Duodenal mucosa (tissue), 2 donors: ENCODE measurements at regions not wholly inside any gene's neighbourhood (a gene's known extent, or its start where the extent isn't known, plus 50 kb on each side); places are given as distances from the start of the nearest gene placed in this dataset.

Experiments used
- H3K27ac ChIP-seq: one replicate; pipeline ENCODE4 v1.7.0; 2013; ENCODE audit warnings: low read depth, low read length
- H3K27me3 ChIP-seq, 2 donors: one replicate each; pipeline ENCODE4 v1.7.0; 2013; ENCODE audit warnings: low read length in 2 of 2, control low read depth in 1 of 2; ENCODE audit not compliant: insufficient read depth in 2 of 2, control insufficient read depth in 1 of 2
- H3K36me3 ChIP-seq, 2 donors: one replicate each; pipeline ENCODE4 v1.7.0; 2013; ENCODE audit warnings: low read length in 2 of 2, control low read depth in 1 of 2; ENCODE audit not compliant: insufficient read depth in 2 of 2, control insufficient read depth in 1 of 2
- H3K4me1 ChIP-seq, 2 donors: one replicate each; pipeline ENCODE4 v1.7.0; 2013; ENCODE audit warnings: low read length in 2 of 2, control low read depth in 1 of 2; ENCODE audit not compliant: insufficient read depth in 2 of 2, control insufficient read depth in 1 of 2
- H3K4me3 ChIP-seq, 2 donors: one replicate each; pipeline ENCODE4 v1.7.0; 2013; ENCODE audit warnings: low read length in 2 of 2, low read depth in 1 of 2
- H3K9ac ChIP-seq, 2 donors: one replicate each; pipeline ENCODE4 v1.7.0; 2013; ENCODE audit warnings: low read length in 2 of 2, low read depth in 1 of 2
- H3K9me3 ChIP-seq, 2 donors: one replicate each; pipeline ENCODE4 v1.7.0; 2013; ENCODE audit warnings: low read length in 2 of 2, control low read depth in 1 of 2; ENCODE audit not compliant: control insufficient read depth in 1 of 2

DNA sequence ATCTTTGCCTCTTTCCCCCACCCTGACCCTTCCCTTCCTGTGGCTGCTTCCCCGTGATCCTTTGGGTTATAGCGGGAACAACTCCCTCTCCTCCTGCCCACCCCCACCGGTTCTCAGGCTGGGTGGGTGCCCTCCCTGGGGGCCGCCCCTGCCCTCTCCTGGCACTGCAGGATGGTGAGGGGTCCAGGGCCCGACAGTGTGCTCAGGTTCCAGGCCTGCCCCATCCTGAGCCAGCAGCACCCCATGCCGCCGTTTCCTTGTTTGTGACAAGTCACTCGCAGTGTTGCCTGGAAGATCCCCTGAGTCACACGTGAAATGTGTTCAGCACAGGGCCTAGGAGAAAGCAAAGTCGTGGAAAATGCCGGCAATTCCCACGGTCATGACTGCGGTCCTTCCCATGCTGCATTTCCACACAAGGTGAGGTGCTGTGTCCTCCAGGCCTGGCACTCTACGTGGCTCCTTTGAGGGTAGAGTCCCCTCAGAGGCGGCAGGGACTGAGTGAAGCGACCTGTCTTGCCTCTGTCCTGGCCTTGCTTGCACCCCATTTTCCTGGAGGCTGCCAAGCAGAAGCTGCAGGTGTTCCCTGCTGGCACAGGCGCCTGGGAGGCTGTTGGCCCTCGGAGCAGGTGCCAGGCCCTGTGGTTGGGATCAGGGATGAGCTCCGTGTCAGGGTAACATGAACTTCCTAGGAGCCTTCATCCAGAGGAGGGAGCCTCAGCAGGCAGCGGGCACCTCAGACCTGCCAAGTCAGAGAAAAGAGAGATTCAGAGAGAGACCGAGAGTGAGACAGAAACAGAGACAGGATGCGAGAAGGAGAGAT is 80.5 kb upstream of the LINC01488 start:
- no peaks in the 10 kb centered on the region for H3K4me1 ChIP-seq
- no peaks in the 10 kb centered on the region for H3K9me3 ChIP-seq
- no peak overlapping the region for H3K27ac ChIP-seq

DNA sequence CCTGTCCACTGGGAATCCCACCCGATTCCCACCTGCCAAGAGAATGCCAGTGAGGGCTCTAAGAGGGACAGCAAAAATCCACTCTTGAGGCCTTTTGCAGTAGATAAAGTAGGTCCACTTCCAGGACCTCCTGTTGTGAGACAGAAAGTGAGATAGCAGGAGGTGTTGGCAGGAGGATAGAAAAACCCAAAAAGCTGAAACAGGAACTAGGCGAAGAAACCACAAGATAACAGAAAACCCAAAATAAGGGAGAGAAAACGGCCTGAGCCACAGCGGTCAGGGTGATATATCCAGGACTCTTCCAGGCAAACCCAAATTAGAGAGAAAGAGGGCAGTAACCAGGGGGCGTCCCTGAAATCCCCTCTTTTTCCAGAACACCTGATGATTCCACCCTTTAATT is 79.7 kb upstream of the LINC01488 start:
- no peak overlapping the region for H3K27ac ChIP-seq
- H3K4me3 ChIP-seq = no peak overlapping the region
- no peak overlapping the region for H3K9ac ChIP-seq
- no peaks in the 10 kb centered on the region for H3K27me3 ChIP-seq
- no peaks in the 10 kb centered on the region for H3K9me3 ChIP-seq
- H3K4me1 ChIP-seq = no peaks in the 10 kb centered on the region
- H3K36me3 ChIP-seq = no peaks in the 10 kb centered on the region

More for the DNA sequence above, 80.5 kb upstream of the LINC01488 start:
- Histone ChIP-seq H3K36me3 (no peaks in the 10 kb centered on the region), H3K27me3 (no peaks in the 10 kb centered on the region), H3K9ac (no peak overlapping the region), H3K4me3 (no peak overlapping the region)

- H3K4me3 ChIP-seq = no peak overlapping the region
- no peak overlapping the region for H3K27ac ChIP-seq
- no peaks in the 10 kb centered on the region for H3K9me3 ChIP-seq
- H3K9ac ChIP-seq = no peak overlapping the region
- no peaks in the 10 kb centered on the region for H3K4me1 ChIP-seq
- no peaks in the 10 kb centered on the region for H3K27me3 ChIP-seq
- H3K36me3 ChIP-seq = no peaks in the 10 kb centered on the region
These were observed 79.1 kb upstream of the LINC01488 start for GRCh38 chr11:69402251-69402887.

DNA sequence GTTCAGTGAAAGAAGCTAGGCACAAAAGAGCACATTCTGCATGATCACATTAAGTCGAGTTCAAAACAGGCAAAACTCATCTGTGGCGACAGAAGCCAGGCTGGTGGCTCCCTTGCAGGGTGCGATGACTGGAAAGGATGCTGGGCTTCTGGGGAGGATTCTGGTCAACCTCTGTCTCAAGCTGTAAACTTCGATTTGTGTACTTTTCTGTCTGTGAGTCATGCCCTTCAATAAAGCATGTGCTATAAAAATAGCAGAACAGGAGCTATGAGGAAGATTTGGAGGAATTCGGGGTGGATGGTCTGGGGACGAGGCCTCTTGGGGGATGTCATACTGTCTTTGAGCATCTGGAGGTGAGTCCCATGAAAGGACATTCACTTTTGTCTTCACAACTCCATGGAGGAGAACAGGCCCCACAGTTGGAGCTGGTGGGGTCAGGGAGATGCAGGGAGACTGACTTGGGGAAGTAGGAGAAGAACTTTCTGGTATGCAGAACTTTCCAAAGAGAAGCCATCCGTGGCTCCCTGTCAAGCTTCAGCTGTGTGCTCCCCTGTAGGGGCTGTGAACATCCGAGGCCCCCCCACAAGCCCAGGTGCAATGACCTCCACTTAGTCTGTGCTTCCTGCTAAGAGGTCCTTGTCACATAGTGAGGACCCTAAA is 77.8 kb upstream of the LINC01488 start:
- Histone ChIP-seq H3K4me3 (no peak overlapping the region), H3K27me3 (no peaks in the 10 kb centered on the region), H3K9ac (no peak overlapping the region), H3K27ac (no peak overlapping the region), H3K9me3 (no peaks in the 10 kb centered on the region), H3K36me3 (no peaks in the 10 kb centered on the region), H3K4me1 (no peaks in the 10 kb centered on the region)

- Histone ChIP-seq H3K27me3 (peaks cover 0 to 5% of the 10 kb centered on the region in 2 donors), H3K4me3 (no peak overlapping the region), H3K4me1 (no peaks in the 10 kb centered on the region), H3K36me3 (no peaks in the 10 kb centered on the region), H3K27ac (no peak overlapping the region), H3K9me3 (no peaks in the 10 kb centered on the region), H3K9ac (no peak overlapping the region)
These were observed 75.4 kb upstream of the LINC01488 start for GRCh38 chr11:69406060-69406459.

DNA sequence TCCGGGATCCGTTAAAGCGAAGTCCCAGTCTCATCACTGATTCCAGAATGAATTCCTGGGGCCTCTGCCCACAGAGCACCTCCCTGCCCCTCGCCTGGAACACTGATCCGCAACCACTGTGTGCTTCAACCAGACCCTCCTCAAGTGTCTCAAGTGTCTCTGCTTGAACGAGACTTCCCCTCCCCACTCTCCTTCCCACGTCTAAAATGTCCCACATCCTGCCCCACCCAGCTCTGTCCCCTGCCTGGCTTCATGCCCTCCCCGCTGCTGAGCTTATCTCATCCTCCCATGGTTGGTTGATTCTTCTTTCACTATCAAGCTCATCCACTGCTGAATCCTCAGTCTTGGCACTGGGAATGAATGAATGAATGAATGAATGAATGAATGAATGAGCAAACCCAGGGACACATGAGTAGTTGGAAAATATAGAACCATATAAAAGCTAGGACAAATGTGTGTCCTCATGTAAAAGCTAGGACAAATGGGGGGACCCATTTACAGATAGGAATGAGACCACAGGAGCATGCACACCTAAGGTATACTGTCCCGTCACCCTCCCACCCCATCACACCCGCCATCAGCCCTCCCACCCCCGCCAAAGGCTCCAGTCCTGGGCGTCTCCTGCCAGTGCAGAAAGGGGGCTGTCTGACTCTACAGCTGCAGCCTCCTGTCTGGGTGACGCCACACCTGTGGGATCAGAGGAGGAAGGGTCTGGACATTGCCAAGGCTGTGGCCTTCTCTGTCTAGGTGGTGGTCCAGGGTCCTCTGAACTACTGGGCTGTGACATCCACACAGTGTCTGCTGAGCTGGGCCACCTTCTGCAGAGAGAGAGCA is 71.4 kb upstream of the LINC01488 start:
- no peaks in the 10 kb centered on the region for H3K9me3 ChIP-seq
- H3K4me1 ChIP-seq = no peaks in the 10 kb centered on the region
- H3K4me3 ChIP-seq = no peak overlapping the region
- no peaks in the 10 kb centered on the region for H3K36me3 ChIP-seq
- no peak overlapping the region for H3K9ac ChIP-seq
- H3K27me3 ChIP-seq = peaks cover 0 to 5% of the 10 kb centered on the region in 2 donors
- no peak overlapping the region for H3K27ac ChIP-seq

- H3K9me3 ChIP-seq = no peaks in the 10 kb centered on the region
- H3K4me1 ChIP-seq = no peaks in the 10 kb centered on the region
- H3K9ac ChIP-seq = no peak overlapping the region
- H3K4me3 ChIP-seq = no peak overlapping the region
- H3K27me3 ChIP-seq = peaks cover 0 to 5% of the 10 kb centered on the region in 2 donors
- H3K27ac ChIP-seq = no peak overlapping the region
- no peaks in the 10 kb centered on the region for H3K36me3 ChIP-seq
These were observed 70.1 kb upstream of the LINC01488 start for GRCh38 chr11:69411257-69411924.

GRCh38 chr11:69413015-69413801 is 68.3 kb upstream of the LINC01488 start:
- Histone ChIP-seq H3K36me3 (no peaks in the 10 kb centered on the region), H3K27me3 (peaks cover 0 to 5% of the 10 kb centered on the region in 2 donors), H3K9ac (no peak overlapping the region), H3K4me1 (no peaks in the 10 kb centered on the region), H3K27ac (no peak overlapping the region), H3K9me3 (no peaks in the 10 kb centered on the region), H3K4me3 (no peak overlapping the region)

DNA sequence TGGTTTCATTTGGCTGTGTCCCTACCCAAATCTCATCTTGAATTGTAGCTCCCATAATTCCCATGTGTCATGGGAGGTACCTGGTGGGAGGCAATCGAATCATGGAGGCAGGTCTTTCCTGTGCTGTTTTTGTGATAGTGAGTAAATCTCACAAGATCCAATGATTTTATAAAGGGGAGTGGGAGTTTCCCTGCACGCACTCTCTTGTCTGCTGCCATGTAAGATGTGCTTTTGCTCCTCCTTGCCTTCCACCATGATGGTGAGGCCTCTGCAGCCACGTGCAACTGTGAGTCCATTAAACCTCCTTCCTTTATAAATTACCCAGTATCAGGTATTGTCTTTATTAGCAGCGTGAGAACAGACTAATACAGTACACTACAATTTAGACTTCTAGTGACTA is 67.5 kb upstream of the LINC01488 start:
- Histone ChIP-seq H3K27ac (no peak overlapping the region), H3K4me1 (no peaks in the 10 kb centered on the region), H3K4me3 (no peak overlapping the region), H3K9ac (no peak overlapping the region), H3K9me3 (no peaks in the 10 kb centered on the region), H3K27me3 (peaks cover 0 to 5% of the 10 kb centered on the region in 2 donors), H3K36me3 (no peaks in the 10 kb centered on the region)
